PFSK-1 (cell line): ENCODE measurements at regions not wholly inside any gene's neighbourhood (a gene's known extent, or its start where the extent isn't known, plus 50 kb on each side); places are given as distances from the start of the nearest gene placed in this dataset.

Experiments used
- POLR2AphosphoS5 ChIP-seq: IDR thresholded peaks from 2 replicates; pipeline ENCODE4 v1.6.1; 2012; ENCODE audit warnings: low read depth, mild to moderate bottlenecking, control low read depth, low read length, moderate library complexity
- REST ChIP-seq, 2 experiments: IDR thresholded peaks; 2 replicates each; pipeline versions ENCODE4 v1.6.1 to v1.8.0; 2011 to 2012; ENCODE audit warnings: low read depth in 2 of 2, low read length in 2 of 2, control low read depth in 1 of 2, inconsistent platforms in 1 of 2, mild to moderate bottlenecking in 1 of 2, moderate library complexity in 1 of 2; ENCODE audit not compliant: insufficient read depth in 1 of 2
- SIN3A ChIP-seq: IDR thresholded peaks from 2 replicates; pipeline ENCODE4 v1.6.1; 2012; ENCODE audit warnings: mild to moderate bottlenecking, low read length, moderate library complexity, borderline replicate concordance; ENCODE audit not compliant: insufficient read depth
- TAF1 ChIP-seq: IDR thresholded peaks from 2 replicates; pipeline ENCODE4 v1.6.1; 2012; ENCODE audit warnings: low read length, control low read depth, borderline replicate concordance; ENCODE audit not compliant: insufficient read depth

DNA sequence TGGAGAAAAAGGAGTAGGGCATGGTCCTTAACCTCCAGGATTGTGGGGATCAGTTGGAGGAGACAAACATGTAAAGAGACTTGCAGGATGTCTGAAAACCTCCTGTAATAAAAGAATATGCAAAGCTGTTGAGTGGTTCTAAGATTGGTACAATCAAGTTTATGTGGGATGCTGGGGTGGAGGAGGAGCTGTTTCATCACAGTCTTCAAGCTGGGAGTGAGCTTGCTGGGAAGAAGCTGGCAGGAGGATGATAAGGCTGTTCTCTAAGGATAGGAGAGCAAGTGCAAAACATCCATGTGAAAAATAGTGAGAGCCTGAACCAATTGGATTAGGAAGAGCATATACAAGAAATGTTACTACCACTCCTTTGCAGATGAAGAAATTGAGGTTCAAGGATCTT, 161.9 kb upstream of the CRIM1 start:
- TF ChIP-seq REST (IDR thresholded peaks at IDR 0.05; ENCODE audit: insufficient read depth in 1 of 2, low read depth in 2 of 2, low read length in 2 of 2) (no peak), POLR2AphosphoS5 (no peak), SIN3A (no peak), TAF1 (no peak)
